GM21423 (cell line): ENCODE measurements at regions not wholly inside any gene's neighbourhood (a gene's known extent, or its start where the extent isn't known, plus 50 kb on each side); places are given as distances from the start of the nearest gene placed in this dataset.
A peak's percentile ranks its signal among the peaks of the same experiment; 100 is the strongest.
"Not testable (repeated sequence)": the region's sequence is repeated elsewhere in the genome, so short reads cannot be mapped to it uniquely, and the experiment has no call there.

Experiments
- ATAC-seq: cut with Tn5 transposase; IDR thresholded peaks from one replicate; pipeline ENCODE4 v1.9.1; 2021; ENCODE audit warnings: mild to moderate bottlenecking, moderate library complexity; ENCODE audit not compliant: unreplicated experiment

DNA sequence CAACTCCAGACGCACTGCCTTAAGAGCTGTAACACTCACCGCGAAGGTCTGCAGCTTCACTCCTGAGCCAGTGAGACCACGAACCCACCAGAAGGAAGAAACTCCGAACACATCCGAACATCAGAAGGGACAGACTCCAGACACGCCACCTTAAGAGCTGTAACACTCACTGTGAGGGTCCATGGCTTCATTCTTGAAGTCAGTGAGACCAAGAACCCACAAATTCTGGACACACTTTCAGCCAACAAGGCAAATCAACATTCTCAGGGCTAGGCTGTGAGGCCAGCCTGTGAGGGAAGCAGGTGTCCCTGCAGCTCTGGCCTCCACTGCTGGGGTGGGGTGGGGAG lies 275.3 kb downstream of the ADGRD1 start:
- not testable (repeated sequence) for ATAC-seq

DNA sequence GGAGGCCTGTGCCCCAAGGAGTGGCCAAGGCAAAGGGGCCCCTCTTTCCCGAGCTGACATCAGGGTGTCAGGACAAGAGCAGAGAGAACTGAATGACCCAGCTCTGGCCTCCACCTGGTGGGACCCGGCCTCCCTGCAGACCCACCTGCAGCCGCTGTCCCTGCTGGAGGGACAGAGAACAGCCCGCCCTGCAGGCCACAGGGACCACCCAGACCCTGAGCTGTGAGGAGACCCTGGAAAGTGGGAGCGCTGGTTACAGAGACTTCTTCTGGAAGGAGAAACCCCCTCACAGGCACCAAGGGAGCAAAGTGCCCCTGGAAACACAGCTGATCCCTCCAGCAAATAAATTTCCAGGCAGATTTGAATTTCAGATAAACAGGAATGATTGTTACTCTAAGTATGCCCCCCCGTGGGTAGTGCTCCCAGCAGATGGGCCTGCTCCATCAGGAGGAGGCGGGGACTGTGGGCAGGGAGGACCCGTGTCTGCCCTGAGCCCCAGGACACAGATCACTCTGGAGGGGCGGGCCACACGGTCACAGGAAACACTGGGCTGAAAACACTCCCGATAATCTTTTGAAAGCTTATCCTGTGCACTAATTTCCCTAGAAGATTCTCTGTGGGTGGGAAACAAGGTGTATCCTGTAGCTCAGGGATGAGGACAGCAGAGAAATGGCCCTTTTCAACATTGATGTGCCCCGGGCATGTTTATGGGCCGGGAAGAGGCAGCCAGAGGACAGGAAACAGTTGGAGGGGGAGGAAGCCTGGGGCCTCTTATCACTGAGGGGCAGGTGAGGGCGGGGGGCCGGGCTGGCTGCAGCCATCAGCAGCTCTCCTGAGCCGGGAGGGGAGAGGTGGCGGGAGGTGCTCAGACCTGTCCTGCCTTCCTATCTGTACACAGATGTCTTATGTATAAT lies 276.0 kb downstream of the ADGRD1 start:
- no peak for ATAC-seq

DNA sequence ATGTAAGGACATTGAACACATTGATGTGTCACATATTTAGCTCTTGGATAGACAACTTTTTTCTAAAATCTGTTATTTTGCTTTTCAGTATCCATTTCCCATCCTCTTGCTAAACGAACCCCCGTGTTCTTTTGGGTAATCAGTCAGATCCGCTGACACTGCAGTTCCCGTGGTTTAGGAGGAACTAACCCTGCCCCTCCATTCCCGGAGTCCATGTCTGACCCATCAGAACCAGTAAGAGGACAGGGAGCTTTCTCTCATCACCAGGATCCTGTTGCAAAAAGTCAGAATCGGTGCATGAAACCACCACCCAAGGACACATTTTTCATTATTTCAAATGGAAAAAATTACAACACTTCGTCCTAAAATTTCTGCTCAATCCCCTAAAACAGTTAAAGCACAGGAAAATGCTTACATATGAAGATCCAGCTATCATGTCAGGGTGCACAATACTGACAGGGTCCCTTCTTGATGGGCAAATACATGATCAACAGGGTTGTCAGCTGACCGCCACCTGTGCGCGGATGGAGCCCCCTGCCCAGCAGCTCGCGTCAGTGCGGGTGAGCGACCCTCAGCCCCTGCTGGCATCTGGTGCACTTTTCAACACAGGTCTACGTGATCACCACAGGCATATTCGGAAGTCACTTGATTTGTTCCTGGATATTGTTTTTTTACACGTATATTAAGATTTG lies 276.8 kb downstream of the ADGRD1 start:
- no peak for ATAC-seq

DNA sequence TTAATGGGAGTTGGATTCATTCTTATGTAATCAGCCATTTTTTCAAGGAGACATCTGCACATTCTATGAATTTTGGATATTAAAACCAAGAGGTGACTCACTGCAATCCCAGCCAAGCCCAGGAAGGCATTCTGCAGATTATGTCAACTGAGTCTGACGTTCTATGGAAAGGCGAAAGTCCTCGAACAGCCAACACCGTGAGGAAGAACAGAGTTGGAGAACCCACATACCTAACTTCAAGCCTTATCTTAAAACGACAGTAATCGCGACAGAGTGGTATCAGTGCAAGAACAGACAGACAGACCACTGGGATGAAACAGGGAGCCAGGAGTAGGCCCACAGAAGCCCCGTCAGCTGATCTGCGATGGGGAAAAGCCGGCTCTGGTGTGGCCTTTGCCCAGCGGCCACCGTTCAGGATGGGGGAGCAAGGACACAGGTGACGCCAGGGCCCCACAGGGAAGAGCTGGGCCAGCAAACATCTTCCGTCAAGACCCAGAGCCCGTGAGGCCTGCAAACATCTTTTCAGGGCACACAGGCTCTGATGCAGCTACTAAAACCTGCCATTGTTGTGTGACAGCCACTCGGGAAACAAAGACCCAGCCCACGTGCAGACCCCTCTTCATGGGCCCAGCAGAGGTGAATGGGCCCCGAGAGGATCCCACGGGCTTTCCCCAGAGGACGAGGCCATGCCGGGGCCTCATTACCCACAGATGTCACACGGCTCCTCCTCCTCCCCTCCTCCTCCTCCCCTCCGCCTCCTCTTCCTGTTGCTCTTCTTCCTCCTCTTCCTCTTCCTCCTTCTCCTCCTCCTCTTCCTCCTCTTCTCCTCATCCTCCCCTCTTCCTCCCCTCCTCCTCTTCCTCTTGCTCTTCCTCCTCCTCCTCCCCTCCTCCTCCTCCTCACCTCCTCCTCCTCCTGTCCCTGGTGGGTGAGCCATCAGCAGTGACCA lies 277.6 kb downstream of the ADGRD1 start:
- no peak for ATAC-seq

DNA sequence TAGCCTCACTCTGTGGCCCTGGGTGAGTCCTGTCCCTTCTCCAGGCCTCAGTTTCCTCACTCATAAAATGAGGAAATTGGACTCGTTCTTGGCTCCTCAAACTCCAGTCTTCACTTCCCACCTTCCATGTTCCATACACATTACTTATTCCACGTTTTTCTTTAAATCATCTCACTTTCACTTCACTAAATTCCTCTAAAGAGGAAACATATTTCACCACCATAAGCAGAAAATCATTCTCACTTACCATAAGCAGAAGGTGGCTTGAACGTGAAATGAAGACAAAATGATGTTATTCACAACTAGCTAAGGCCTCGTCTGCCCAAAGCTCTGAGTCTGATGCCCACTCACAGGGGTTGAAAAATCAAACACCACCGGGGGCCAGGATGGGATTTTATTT lies 278.3 kb downstream of the ADGRD1 start:
- ATAC-seq = no peak

DNA sequence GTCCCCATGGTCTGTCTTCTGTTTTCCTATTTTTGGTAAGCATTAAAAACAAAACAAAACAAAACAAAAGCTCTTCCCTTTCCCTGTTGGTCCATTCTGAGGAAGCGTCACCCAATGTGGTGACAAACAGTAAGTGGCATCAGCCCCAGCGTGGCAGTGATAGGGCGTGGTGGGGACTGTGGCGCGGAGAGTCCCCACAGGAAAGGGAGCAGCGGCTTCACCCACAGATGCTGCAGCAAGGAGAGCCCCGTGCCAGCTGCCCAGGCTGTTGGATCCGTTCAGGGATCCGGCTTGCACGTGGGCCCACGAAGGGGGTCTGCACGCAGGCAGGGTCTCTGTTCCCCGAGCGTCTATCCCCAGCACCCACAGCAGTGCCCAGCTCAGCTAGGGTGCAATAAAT lies 279.2 kb downstream of the ADGRD1 start:
- not testable (repeated sequence) for ATAC-seq

DNA sequence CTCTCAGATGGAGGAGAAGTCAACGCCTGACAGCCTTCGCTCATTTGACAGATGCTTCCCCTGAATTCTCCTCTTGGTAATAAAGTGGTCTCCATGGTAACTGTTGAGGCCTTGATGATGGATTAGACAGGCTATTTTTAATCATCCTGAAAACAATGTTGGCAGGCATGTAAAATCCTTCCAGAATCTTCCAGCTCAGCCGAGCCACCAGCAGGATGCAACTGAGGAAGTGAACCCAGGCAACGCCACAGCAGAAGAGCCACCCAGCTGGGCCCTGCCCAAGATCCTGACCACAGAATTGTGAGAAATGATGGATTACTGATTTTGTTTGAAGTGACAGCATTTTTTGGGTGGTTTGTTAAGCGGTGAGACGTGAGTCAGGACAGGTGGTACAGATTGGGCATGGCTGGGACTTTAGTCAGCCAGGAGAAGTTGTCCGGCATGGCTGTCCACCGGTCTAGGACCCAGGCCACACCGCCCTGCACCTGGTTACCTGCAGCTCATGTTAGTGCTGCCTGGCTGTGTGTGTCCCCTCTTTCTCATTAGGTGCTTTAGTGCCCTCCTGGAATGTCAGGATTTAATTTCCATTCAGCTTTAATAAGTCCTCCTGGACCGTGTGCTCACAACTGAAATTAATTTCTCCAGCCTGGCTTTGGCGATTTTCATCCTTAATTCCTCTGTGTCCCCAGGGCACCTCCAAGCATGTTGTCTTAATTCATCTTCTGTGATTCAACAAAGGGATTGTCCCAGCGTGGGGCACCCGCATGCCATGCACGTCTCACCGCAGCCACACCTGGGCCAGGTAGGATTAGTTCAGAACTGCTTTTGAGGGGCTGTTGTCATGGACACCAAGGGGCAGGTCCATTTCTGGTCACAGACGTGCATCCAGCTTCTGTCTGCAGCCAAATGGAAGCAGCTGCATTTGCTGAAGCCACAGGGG lies 280.4 kb downstream of the ADGRD1 start:
- not testable (repeated sequence) for ATAC-seq

DNA sequence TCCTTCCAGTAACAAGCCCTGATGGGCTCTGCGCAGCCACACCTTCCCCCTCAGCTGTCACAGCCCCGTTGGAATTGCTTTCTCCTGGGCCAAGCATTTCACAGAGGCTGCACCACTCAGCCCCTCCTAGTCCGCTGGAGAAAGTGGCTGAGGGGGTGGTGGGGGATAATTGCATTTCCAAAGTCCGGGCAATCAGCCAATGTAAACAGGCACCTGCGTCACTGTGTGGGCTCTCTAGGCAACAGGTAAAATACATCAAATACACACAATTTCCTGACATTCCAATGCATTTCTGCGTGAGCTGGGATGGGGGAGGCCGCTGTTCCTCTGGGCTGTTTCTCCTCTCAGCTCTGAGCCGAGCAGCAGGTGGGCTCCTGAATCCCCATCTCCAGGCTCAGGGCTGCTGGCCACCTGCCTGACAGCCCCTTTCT lies 281.1 kb downstream of the ADGRD1 start:
- not testable (repeated sequence) for ATAC-seq

DNA sequence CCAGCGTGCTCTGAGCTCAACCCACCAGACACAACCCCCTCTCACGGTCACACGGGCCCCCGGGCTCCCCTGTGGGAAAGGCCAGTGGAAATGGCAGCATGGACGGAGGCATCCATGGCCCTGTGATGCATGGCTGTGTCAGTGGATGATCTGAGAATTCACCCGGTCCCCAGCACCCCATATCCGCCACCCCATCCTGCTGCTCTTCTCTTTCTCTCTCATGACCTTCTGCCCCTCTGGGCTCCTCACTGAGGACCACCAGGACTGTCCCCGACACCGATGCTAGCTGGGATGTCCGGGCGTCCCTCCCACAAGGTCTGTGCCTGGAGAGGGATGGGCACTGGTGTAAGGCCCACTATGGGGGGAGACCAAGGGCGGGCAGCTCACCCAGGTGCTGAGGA lies 282.2 kb downstream of the ADGRD1 start:
- ATAC-seq = no peak

DNA sequence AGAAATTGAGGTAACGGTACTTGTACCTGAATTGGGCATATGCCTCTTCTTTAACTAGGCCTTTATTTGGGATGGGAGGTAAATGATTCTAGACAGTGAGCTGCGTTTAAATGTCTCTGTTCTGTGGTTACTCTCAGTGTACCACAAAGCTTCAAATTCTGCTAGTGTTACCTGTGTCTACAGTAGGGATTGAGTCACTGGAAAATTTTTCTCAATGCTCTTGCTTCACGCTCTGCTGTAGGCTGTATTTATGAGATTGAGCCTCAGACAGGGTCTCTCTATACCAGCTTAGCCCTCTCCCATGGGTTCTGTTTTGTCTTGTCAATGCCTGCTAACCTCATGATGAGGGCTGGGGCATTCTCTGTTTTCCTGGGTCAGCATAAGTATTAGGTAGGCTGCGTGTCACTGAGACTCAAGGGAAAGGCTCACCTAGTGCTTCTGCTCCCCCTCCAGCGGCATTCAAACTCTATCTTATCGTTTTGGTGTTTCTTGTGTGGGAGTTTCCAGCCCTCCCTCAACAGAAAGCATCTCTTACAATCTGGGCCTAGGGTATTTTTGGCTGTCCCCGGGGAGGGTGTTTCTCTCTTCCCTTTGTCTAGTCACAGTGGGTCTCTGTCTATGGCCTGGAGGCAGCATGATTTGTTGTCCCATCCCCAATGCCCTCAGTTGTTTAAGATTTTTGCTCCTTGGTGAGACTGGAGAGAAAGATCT lies 285.8 kb downstream of the ADGRD1 start:
- peak; percentile 79 for ATAC-seq

DNA sequence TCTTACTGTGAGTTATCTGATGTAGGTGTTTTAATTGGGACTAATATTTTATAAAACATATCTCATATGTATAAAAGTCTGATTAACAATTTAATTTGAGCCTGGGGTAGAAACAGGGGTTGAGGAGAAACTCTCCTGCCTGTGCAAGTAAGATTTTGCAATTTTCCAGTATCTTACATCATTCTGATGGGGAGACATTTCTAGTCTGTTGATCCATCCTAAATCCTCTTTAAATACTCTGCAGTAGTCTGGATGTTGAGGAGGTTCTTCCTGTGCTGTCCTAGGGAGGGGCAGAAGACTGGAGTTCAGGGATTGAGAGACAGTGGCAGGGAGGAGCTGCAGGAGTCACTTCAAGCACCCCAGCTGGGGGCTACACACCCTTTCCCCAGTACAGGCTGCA lies 287.8 kb downstream of the ADGRD1 start:
- ATAC-seq = no peak

DNA sequence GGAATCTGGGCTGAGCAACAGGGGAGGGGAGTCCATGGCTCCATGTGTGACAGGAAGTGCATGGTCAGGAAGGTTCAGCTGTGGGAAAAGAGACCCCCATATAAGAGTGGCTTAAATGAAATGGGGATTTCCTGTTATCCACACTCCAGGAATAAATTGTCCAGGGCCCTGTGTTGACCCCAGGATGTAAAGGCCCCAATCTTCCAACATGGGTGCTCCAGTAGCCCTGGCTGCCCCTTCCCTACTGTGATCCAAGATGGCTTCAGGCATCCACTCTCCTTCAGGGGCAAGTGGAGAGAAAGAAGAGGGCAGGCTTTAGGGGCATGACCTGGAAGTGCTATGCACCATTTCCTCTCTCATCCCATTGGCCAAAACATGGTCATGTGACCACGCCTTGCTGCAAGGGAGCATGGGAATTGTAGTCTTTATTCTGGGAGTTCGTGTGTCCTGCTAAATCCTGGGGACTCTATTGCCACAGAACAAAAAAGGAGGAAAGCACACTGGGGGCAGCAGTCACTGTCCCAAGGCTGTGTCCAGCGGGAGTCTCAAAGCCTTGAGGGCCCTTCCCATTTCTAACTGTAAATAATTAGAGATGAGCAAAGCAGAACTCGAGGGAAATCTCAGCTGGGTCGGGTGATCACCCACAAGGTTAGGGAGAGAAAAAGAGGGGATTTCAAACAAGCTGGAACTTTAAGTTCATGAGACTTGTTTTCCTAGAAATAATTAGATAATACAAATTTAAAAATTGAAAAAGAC lies 289.2 kb downstream of the ADGRD1 start:
- no peak for ATAC-seq

DNA sequence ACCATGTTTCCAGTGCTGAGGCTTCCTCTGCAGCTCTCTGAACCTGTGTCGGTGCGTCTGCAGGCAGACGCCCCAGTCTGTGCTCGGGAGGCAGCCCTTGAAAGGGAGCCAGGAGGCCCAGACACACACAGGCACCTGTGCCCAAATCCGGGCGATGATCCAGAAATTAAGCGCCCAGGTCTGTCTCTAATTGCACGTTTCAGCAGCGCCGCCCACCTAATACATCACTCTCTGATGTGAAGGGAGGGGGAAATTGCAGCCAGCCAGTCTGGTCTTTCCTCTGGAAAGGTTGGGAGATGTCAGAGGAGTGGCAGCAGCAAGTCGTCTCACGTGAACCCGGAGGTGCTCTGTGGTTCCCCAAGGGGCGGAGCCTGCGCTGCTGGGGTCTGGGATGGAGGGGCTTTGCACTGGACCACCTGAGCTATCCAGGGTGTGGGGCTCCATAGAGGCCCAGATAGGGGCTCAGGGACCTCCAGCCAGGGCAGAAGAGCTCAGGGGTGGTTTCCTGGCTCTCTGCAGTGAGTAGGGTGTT lies 290.5 kb downstream of the ADGRD1 start:
- not testable (repeated sequence) for ATAC-seq

DNA sequence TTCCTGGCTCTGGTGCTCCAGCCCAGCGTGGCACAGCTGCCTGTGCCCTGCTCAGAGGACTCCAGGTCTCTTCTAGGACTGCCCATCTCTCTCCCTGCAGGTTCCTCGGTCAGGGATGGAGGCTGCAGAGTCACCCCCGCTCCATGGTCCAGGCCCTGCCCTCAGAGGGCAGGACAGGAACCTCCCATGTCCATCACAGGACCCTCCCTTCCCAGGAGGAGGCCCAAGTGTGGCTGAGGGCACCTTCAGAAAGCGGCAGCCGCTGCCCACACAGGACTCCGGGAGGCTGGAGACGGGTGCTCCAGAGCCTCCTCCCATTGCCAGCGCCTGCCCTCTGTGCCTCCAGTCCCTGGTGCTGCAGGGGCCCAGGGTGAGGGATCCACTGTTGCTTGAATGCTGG lies 291.5 kb downstream of the ADGRD1 start:
- ATAC-seq = not testable (repeated sequence)

DNA sequence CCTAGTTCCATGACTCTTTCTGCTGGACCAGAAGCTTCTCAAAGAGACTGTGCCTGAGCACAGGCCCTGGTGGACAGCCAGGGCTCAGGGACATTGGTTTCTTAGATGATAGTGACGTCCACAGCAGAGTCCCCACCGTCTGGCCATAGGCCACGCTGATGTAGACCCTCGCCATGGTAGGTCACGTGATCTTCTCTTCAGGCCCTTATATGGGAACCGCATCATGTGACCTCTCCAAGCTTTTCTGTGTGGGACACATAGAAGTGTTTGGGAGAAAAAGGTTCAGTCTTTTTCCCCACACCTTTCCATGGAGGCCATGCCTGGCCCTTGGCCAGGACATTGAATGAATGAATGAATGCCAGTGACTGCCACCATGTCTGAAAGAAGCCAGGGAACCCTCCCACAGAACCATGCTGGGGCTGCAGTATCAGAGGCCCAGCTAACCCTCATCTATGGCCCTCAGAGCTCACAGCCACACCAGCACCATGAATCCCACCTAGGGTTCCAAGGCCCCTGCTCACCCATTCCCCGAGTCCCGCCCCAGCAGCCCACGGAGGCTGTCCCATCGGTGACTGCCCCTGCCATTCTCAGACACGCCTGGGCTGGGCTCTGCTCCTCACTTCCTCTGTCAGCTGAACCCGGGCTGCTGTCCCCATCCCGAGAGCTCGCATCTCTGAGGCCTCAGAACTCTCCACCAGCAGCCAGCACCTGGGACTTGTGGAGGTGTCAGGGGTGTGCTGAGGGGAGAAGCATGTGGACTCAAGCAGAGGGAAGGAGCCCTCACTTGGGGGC lies 292.1 kb downstream of the ADGRD1 start:
- no peak for ATAC-seq

DNA sequence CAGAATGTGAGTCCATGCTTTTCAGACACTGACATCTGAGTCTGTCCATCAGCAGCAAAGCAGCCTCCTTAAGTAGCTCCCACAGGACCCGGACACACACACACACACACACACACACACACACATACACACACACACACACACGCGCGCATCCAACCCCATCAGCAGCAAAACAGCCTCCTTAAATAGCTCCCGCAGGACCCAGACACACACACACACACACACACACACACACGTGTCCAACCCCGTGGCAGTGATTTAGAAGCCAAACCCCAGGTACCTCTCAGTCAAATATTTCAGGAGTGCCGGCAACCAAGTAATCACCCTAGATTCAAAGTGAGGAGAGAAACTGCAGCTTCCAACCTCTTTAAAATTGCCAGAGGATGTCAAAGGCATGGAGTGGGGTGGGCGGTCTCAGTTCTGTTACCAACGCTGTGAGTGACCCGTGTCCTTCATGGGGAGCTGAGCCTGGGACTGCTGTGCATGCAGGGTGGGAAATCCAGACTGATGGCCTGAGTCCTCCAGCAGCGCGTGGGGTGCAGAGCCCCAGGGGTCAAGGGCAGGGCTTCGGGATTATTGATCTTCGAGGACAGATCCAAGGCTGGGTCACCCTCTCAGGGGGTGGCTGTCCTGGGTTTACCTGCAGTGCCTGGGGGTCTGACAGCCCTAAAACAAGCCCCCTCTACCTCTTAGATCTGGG lies 293.5 kb downstream of the ADGRD1 start:
- ATAC-seq = not testable (repeated sequence)

DNA sequence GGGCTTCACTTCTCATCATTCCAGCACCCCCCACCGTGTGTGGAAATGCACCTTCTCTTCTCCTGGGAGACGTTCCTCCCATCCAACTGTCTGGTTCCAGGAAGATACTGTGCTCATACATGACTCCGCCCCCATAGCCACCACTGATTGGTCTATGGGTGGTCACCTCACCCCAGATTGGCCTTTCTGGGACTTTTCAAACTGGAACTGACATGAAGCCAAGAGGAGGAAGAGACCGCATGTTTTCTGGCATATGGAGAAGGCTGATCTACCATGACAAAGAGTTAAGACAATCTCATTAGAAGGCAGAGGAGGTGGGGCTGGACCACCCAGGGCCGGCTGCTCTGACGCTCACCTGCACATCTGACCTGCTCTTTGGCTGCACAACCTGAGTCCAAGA lies 294.2 kb downstream of the ADGRD1 start:
- not testable (repeated sequence) for ATAC-seq
